Coronary artery (tissue), 2 donors: ENCODE measurements at regions not wholly inside any gene's neighbourhood (a gene's known extent, or its start where the extent isn't known, plus 50 kb on each side); places are given as distances from the start of the nearest gene placed in this dataset.

ENCODE experiments used
- DNase-seq: peaks from one replicate; pipeline ENCODE4 v3.0.0-alpha.2; 2017; ENCODE audit warnings: low spot score
- H3K27ac ChIP-seq, 2 donors: fragments of 200-600 bp; sonication (generic); one replicate each; pipeline ENCODE4 v1.5.1; 2016 to 2019
- H3K4me3 ChIP-seq: fragments of 200-600 bp; sonication (generic); 2 replicates; pipeline ENCODE4 v1.5.1; 2016; ENCODE audit warnings: mild to moderate bottlenecking, moderate library complexity
- CTCF ChIP-seq: fragments of 200-600 bp; sonication (generic); IDR thresholded peaks from one replicate; pipeline ENCODE4 v1.5.1; 2019; ENCODE audit warnings: antibody characterized with exemption

- no peak for DNase-seq
- Histone ChIP-seq H3K4me3 (no peak overlapping the region), H3K27ac (no peak overlapping the region)
- TF ChIP-seq CTCF: no peak
Observed at GRCh38 chr13:67377919-67378318, 147.8 kb upstream of the PCDH9 start.

GRCh38 chr13:67374391-67374790 lies 144.3 kb upstream of the PCDH9 start:
- Histone ChIP-seq H3K4me3 (no peak overlapping the region), H3K27ac (no peak overlapping the region)
- no peak for TF ChIP-seq CTCF
- DNase-seq: no peak

GRCh38 chr13:67372868-67373464 lies 142.8 kb upstream of the PCDH9 start:
- Histone ChIP-seq H3K4me3 (no peak overlapping the region), H3K27ac (no peak overlapping the region)
- no peak for DNase-seq
- no peak for TF ChIP-seq CTCF

- Histone ChIP-seq H3K4me3 (no peak overlapping the region), H3K27ac (no peak overlapping the region)
- no peak for TF ChIP-seq CTCF
- DNase-seq: no peak
Observed at GRCh38 chr13:67369895-67370660, 139.9 kb upstream of the PCDH9 start.

- DNase-seq: no peak
- Histone ChIP-seq H3K4me3 (no peak overlapping the region), H3K27ac (no peak overlapping the region)
- TF ChIP-seq CTCF: no peak
Observed at GRCh38 chr13:67367399-67367798, 137.3 kb upstream of the PCDH9 start.

GRCh38 chr13:67366533-67366932 lies 136.4 kb upstream of the PCDH9 start:
- H3K4me3 ChIP-seq: no peak overlapping the region
- no peak for DNase-seq
- no peak for TF ChIP-seq CTCF
- H3K27ac ChIP-seq: no peak overlapping the region
